DND-41 (cell line): ENCODE measurements at regions not wholly inside any gene's neighbourhood (a gene's known extent, or its start where the extent isn't known, plus 50 kb on each side); places are given as distances from the start of the nearest gene placed in this dataset.

Experiments used
- EZH2 ChIP-seq: IDR thresholded peaks from 3 replicates; pipeline ENCODE4 v1.6.1; 2012; ENCODE audit warnings: borderline replicate concordance, low read depth, mild to moderate bottlenecking, moderate library complexity, low read length, inconsistent platforms; ENCODE audit not compliant: severe bottlenecking
- TF ChIP-seq, protein P1 (sequence below): IDR thresholded peaks from 2 replicates; pipeline ENCODE4 v1.5.1; 2012; ENCODE audit warnings: borderline replicate concordance, low read length, moderate library complexity, mild to moderate bottlenecking; ENCODE audit not compliant: poor library complexity, severe bottlenecking; ENCODE audit errors: extremely low read depth

DNA sequence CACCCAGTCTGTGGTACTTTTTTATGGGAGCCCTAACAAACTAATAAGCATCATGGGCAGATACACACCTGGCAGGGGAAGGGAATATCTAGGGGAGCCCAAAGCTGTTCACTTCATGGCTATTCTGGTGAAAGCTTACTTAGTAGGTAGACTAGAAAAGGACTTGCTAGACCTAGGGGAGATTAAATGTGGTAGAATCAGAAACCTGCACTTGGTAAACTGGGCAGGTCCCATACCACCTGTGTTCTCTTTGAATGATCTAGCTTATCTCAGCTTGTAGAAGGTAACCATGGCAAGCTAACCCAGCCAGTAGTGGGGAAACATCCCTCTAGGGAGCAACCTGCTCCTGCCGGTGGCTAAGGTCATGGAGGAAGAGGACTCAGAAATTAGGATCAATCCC lies 113.9 kb upstream of the TMTC4 start:
- TF ChIP-seq, protein P1, sequence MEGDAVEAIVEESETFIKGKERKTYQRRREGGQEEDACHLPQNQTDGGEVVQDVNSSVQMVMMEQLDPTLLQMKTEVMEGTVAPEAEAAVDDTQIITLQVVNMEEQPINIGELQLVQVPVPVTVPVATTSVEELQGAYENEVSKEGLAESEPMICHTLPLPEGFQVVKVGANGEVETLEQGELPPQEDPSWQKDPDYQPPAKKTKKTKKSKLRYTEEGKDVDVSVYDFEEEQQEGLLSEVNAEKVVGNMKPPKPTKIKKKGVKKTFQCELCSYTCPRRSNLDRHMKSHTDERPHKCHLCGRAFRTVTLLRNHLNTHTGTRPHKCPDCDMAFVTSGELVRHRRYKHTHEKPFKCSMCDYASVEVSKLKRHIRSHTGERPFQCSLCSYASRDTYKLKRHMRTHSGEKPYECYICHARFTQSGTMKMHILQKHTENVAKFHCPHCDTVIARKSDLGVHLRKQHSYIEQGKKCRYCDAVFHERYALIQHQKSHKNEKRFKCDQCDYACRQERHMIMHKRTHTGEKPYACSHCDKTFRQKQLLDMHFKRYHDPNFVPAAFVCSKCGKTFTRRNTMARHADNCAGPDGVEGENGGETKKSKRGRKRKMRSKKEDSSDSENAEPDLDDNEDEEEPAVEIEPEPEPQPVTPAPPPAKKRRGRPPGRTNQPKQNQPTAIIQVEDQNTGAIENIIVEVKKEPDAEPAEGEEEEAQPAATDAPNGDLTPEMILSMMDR = no peak
- TF ChIP-seq EZH2 = no peak
